Lower lobe of right lung (tissue), 2 donors: ENCODE measurements at regions not wholly inside any gene's neighbourhood (a gene's known extent, or its start where the extent isn't known, plus 50 kb on each side); places are given as distances from the start of the nearest gene placed in this dataset.

Experiments
- ATAC-seq, 2 donors: fragments of 200-7000 bp; cut with Tn5 transposase; one replicate each; pipeline ENCODE4 v1.9.1; 2020 to 2022; ENCODE audit warnings: mild to moderate bottlenecking in 2 of 2, moderate library complexity in 2 of 2
- DNase-seq: peaks from one replicate; pipeline ENCODE4 v3.0.0-alpha.2; 2020
- H3K27ac ChIP-seq: fragments of 200-600 bp; one replicate; pipeline ENCODE4 v1.8.0; 2022
- H3K27me3 ChIP-seq: fragments of 200-600 bp; one replicate; pipeline ENCODE4 v1.8.0; 2022; ENCODE audit warnings: low read depth
- H3K36me3 ChIP-seq: fragments of 200-600 bp; one replicate; pipeline ENCODE4 v1.8.0; 2022; ENCODE audit warnings: mild to moderate bottlenecking
- H3K4me1 ChIP-seq: fragments of 200-600 bp; one replicate; pipeline ENCODE4 v1.8.0; 2022
- H3K4me3 ChIP-seq: fragments of 200-600 bp; one replicate; pipeline ENCODE4 v1.8.0; 2022; ENCODE audit warnings: mild to moderate bottlenecking
- H3K9me3 ChIP-seq: fragments of 200-600 bp; one replicate; pipeline ENCODE4 v1.8.0; 2022
- intact Hi-C: fragments of 100-400 bp; cut with DNase I; formaldehyde crosslinking; loops from one replicate; pipeline ENCODE4 v1.11.0; 2022
- TF ChIP-seq, protein P1 (sequence below): fragments of 200-600 bp; IDR thresholded peaks from one replicate; pipeline ENCODE4 v1.8.0; 2022; ENCODE audit warnings: antibody characterized with exemption, mild to moderate bottlenecking
- donor health status: DM: no; HTN: yes; CAD: no; lungs with severe emphysema.

DNA sequence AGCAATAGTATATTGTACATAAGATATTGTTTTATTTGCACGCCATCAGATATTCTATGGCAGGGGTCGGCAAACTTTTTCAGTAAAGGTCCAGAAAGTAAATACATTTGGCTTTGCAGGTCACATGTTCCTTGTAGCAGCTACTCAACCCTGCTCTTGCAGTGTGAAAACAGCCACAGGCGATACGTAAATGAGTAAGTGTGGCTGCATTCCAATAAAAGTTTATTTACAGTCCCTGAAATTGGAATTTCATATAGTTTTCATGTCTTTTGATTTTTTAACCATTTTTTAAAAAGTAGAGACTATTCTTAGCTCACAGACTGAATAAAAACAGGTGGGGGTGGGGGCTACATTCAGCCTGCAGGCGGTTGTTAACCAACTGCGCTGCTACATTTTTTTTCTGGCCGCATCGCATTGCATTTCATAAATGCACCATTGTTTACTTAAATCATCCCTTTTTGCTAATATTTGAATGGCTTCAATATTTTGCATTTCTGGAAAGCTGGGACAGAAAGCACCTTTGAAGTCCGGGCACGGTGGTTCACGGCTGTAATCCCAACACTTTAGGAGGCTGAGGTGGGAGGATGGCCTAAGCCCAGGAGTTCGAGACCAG, 50.5 kb upstream of the HAPSTR1 start:
- TF ChIP-seq, protein P1, sequence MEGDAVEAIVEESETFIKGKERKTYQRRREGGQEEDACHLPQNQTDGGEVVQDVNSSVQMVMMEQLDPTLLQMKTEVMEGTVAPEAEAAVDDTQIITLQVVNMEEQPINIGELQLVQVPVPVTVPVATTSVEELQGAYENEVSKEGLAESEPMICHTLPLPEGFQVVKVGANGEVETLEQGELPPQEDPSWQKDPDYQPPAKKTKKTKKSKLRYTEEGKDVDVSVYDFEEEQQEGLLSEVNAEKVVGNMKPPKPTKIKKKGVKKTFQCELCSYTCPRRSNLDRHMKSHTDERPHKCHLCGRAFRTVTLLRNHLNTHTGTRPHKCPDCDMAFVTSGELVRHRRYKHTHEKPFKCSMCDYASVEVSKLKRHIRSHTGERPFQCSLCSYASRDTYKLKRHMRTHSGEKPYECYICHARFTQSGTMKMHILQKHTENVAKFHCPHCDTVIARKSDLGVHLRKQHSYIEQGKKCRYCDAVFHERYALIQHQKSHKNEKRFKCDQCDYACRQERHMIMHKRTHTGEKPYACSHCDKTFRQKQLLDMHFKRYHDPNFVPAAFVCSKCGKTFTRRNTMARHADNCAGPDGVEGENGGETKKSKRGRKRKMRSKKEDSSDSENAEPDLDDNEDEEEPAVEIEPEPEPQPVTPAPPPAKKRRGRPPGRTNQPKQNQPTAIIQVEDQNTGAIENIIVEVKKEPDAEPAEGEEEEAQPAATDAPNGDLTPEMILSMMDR = no peak
- H3K27ac ChIP-seq = no peak overlapping the region
- no peaks in the 10 kb centered on the region for H3K4me1 ChIP-seq
- intact Hi-C loops = no loop called here
- DNase-seq = no peak
- no peaks in the 10 kb centered on the region for H3K9me3 ChIP-seq
- H3K27me3 ChIP-seq = no peaks in the 10 kb centered on the region
- H3K4me3 ChIP-seq = no peak overlapping the region
- no peak for ATAC-seq
- no peaks in the 10 kb centered on the region for H3K36me3 ChIP-seq
